HCT116 (cell line): ENCODE measurements at regions not wholly inside any gene's neighbourhood (a gene's known extent, or its start where the extent isn't known, plus 50 kb on each side); places are given as distances from the start of the nearest gene placed in this dataset.

ENCODE experiments used
- ATAC-seq: fragments of 200-7000 bp; cut with Tn5 transposase; 2 replicates; pipeline ENCODE4 v1.9.1; 2020; ENCODE audit warnings: mild to moderate bottlenecking, moderate library complexity
- BruUV-seq: library from RNA; stranded (reverse); fragments of 400-500 nt; replicated peaks from 2 replicates; lab custom pipeline; 2021; lab: Mats Ljungman, UMichigan
- CTCF ChIA-PET: fragments of 300-600 bp; sonication (Branson Sonifier 250); formaldehyde crosslinking; loops from one replicate; lab custom pipeline; 2021; ENCODE audit warnings: antibody characterized with exemption; lab: Charles Lee
- POLR2A ChIA-PET: fragments of 300-600, 350-600 bp; sonication (Branson Sonifier 250); formaldehyde crosslinking; loops from one replicate; lab custom pipeline; 2021; ENCODE audit warnings: antibody characterized with exemption; lab: Charles Lee
- RAD21 ChIA-PET, 2 experiments: fragments of 300-600 bp; sonication (Branson Sonifier 250); formaldehyde crosslinking; loops; one replicate each; lab custom pipeline; 2023; ENCODE audit warnings: low total read pairs in 2 of 2; ENCODE audit not compliant: uncharacterized antibody in 2 of 2, unreplicated experiment in 2 of 2, low non-redundant PET in 1 of 2; lab: Charles Lee
- DNase-seq: peaks from one replicate; pipeline ENCODE4 v3.0.0-alpha.2; 2010; ENCODE audit warnings: low read depth, low spot score
- H2AFZ ChIP-seq: fragments of 200-600 bp; shearing (Covaris generic), sonication (generic); 2 replicates; pipeline ENCODE4 v1.6.1; 2017; ENCODE audit warnings: low read depth, mixed run types, mixed read lengths, antibody characterized with exemption, low read length; ENCODE audit not compliant: poor library complexity, severe bottlenecking
- H3K27ac ChIP-seq: 2 replicates; pipeline ENCODE4 v1.5.1; 2012; ENCODE audit warnings: low read depth, low read length
- H3K27me3 ChIP-seq: fragments of 200-600 bp; sonication (generic); 2 replicates; pipeline ENCODE4 v1.6.1; 2016; ENCODE audit warnings: mixed run types, low read length, mixed read lengths; ENCODE audit not compliant: insufficient read depth
- H3K36me3 ChIP-seq, 2 experiments: fragments of 200-500 bp in 1 of 2; fragments of 200-600 bp in 1 of 2; sonication (Bioruptor generic) in 1 of 2; sonication (generic) in 1 of 2; 2 replicates each; pipeline versions ENCODE4 v1.5.1 to v1.6.1; 2014 to 2016; ENCODE audit warnings: low read length in 2 of 2, inconsistent platforms in 1 of 2, mixed read lengths in 1 of 2, mixed run types in 1 of 2; ENCODE audit not compliant: insufficient read depth in 2 of 2, control insufficient read depth in 1 of 2
- H3K4me1 ChIP-seq, 2 experiments: fragments of 200-600 bp in 1 of 2; sonication (generic) in 1 of 2; 2 replicates each; pipeline versions ENCODE4 v1.5.1 to v1.6.1; 2012 to 2017; ENCODE audit warnings: low read length in 2 of 2, inconsistent platforms in 1 of 2, mild to moderate bottlenecking in 1 of 2, mixed read lengths in 1 of 2, mixed run types in 1 of 2, moderate library complexity in 1 of 2; ENCODE audit not compliant: insufficient read depth in 2 of 2, control insufficient read depth in 1 of 2
- H3K4me2 ChIP-seq: fragments of 200-600 bp; sonication (generic); 2 replicates; pipeline ENCODE4 v1.6.1; 2017; ENCODE audit warnings: mixed run types, low read length, mixed read lengths
- H3K4me3 ChIP-seq, 2 experiments: fragments of 200-600 bp in 1 of 2; sonication (generic) in 1 of 2; replicated peaks in 1 of 2; 2 replicates each; pipeline ENCODE4 v1.5.1; 2011 to 2016; ENCODE audit warnings: low read length in 2 of 2, control low read depth in 1 of 2, low read depth in 1 of 2, mild to moderate bottlenecking in 1 of 2, mixed read lengths in 1 of 2, mixed run types in 1 of 2
- H3K79me2 ChIP-seq: fragments of 200-600 bp; sonication (generic); 2 replicates; pipeline ENCODE4 v1.6.1; 2017; ENCODE audit warnings: mild to moderate bottlenecking, mixed run types, low read length, moderate library complexity, mixed read lengths; ENCODE audit not compliant: insufficient read depth
- H3K9ac ChIP-seq: fragments of 200-600 bp; sonication (generic); 2 replicates; pipeline ENCODE4 v1.6.1; 2016; ENCODE audit warnings: low read length, mixed read lengths
- H3K9me2 ChIP-seq: fragments of 200-600 bp; sonication (generic), shearing (Covaris generic); 2 replicates; pipeline ENCODE4 v1.6.1; 2017; ENCODE audit warnings: mixed run types, mild to moderate bottlenecking, moderate library complexity; ENCODE audit not compliant: insufficient read depth
- H3K9me3 ChIP-seq, 2 experiments: fragments of 200-500 bp in 1 of 2; fragments of 200-600 bp in 1 of 2; sonication (Bioruptor generic) in 1 of 2; sonication (generic) in 1 of 2; 2 replicates each; pipeline ENCODE4 v1.6.1; 2014 to 2017; ENCODE audit warnings: low read length in 2 of 2, mixed read lengths in 2 of 2, inconsistent platforms in 1 of 2, low read depth in 1 of 2, mild to moderate bottlenecking in 1 of 2, mixed run types in 1 of 2, moderate library complexity in 1 of 2; ENCODE audit not compliant: control insufficient read depth in 1 of 2, insufficient read depth in 1 of 2
- H4K20me1 ChIP-seq: fragments of 200-600 bp; sonication (generic), shearing (Covaris generic); 2 replicates; pipeline ENCODE4 v1.6.1; 2017; ENCODE audit warnings: mixed run types, mild to moderate bottlenecking, moderate library complexity; ENCODE audit not compliant: insufficient read depth
- CEBPB ChIP-seq: IDR thresholded peaks from 2 replicates; pipeline ENCODE4 v1.6.1; 2012; ENCODE audit warnings: low read depth
- CTCF ChIP-seq, 3 experiments: fragments of 200-600 bp in 1 of 3; sonication (generic) in 1 of 3; IDR thresholded peaks in 2 of 3; conservative IDR thresholded peaks in 1 of 3; 2 replicates each; pipeline ENCODE4 v1.5.1; 2012 to 2017; ENCODE audit warnings: low read depth in 2 of 3, low read length in 2 of 3, antibody characterized with exemption in 1 of 3, borderline replicate concordance in 1 of 3, control low read depth in 1 of 3, mild to moderate bottlenecking in 1 of 3, mixed read lengths in 1 of 3, mixed run types in 1 of 3, moderate library complexity in 1 of 3; ENCODE audit not compliant: insufficient read depth in 1 of 3
- EGR1 ChIP-seq: IDR thresholded peaks from 2 replicates; pipeline ENCODE4 v1.6.1; 2012; ENCODE audit warnings: low read depth
- ELF1 ChIP-seq: IDR thresholded peaks from 2 replicates; pipeline ENCODE4 v1.6.1; 2012; ENCODE audit warnings: low read depth, borderline replicate concordance
- EZH2 ChIP-seq: fragments of 200-600 bp; sonication (generic); IDR thresholded peaks from 2 replicates; pipeline ENCODE4 v1.6.1; 2017; ENCODE audit warnings: antibody characterized with exemption, mixed run types
- EZH2phosphoT487 ChIP-seq: fragments of 200-600 bp; IDR thresholded peaks from 2 replicates; pipeline ENCODE4 v1.6.1; 2018; ENCODE audit warnings: antibody characterized with exemption, borderline replicate concordance
- FOSL1 ChIP-seq: IDR thresholded peaks from 2 replicates; pipeline ENCODE4 v1.6.1; 2012; ENCODE audit warnings: low read depth
- JUND ChIP-seq: IDR thresholded peaks from 2 replicates; pipeline ENCODE4 v1.6.1; 2012
- POLR2A ChIP-seq: IDR thresholded peaks from 2 replicates; pipeline ENCODE4 v1.7.0; 2011; ENCODE audit warnings: borderline replicate concordance; ENCODE audit not compliant: insufficient read depth, insufficient read length; ENCODE audit errors: extremely low read depth
- POLR2AphosphoS5 ChIP-seq: IDR thresholded peaks from 2 replicates; pipeline ENCODE4 v1.6.1; 2011; ENCODE audit warnings: mild to moderate bottlenecking, low read depth, low read length, moderate library complexity
- SIN3A ChIP-seq: IDR thresholded peaks from 2 replicates; pipeline ENCODE4 v1.6.1; 2012; ENCODE audit warnings: low read depth
- SP1 ChIP-seq: IDR thresholded peaks from 2 replicates; pipeline ENCODE4 v1.6.1; 2012; ENCODE audit warnings: low read depth
- SRF ChIP-seq: IDR thresholded peaks from 2 replicates; pipeline ENCODE4 v1.6.1; 2012; ENCODE audit warnings: low read depth
- TCF7L2 ChIP-seq: IDR thresholded peaks from 2 replicates; pipeline ENCODE4 v1.7.0; 2011; ENCODE audit warnings: borderline replicate concordance, inconsistent platforms; ENCODE audit not compliant: insufficient read depth, insufficient read length; ENCODE audit errors: extremely low read depth
- ZFX ChIP-seq: fragments of 450-650 bp; IDR thresholded peaks from 2 replicates; pipeline ENCODE4 v1.6.1; 2017
- ZNF274 ChIP-seq: fragments of 200-500 bp; sonication (Bioruptor generic); IDR thresholded peaks from 2 replicates; pipeline ENCODE4 v1.6.1; 2014; ENCODE audit warnings: mild to moderate bottlenecking, low read depth, low read length, inconsistent platforms
- intact Hi-C: fragments of 100-400 bp; cut with micrococcal nuclease; formaldehyde crosslinking; loops from 2 replicates; pipeline ENCODE4 v1.10.0; 2022
- TF ChIP-seq, protein P1 (sequence below): IDR thresholded peaks from 2 replicates; pipeline ENCODE4 v1.6.1; 2011; ENCODE audit warnings: mild to moderate bottlenecking, low read length, moderate library complexity; ENCODE audit not compliant: insufficient replicate concordance; ENCODE audit errors: extremely low read depth
- TF ChIP-seq, protein P2 (sequence below): IDR thresholded peaks from 2 replicates; pipeline ENCODE4 v1.6.1; 2012; ENCODE audit warnings: low read depth

DNA sequence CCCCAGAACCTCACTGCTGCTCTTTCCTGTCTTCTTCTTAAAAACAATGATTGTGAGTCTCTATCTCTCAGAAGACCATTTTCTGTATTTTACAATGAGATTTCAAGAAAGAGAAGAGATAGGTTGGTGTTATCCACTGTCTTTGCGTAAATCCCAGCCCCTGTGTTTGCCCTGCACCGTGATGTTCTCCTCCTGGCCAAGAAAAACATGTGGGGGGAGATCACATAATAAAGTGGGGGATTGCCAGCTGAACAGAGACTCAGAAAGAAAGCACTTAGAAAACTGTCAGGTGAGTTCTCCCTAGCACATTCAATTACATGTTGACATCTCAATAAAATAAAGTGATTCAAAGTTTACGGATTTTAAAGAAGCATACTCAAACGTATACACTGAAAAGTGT lies 105.0 kb upstream of the PITRM1 start:
- no peaks in the 10 kb centered on the region for H3K79me2 ChIP-seq
- H3K36me3 ChIP-seq, result no peaks in the 10 kb centered on the region
- no peak overlapping the region for H3K9ac ChIP-seq
- H3K27me3 ChIP-seq, result no peaks in the 10 kb centered on the region
- DNase-seq (no peak), ATAC-seq (no peak)
- intact Hi-C loops, result no loop called here
- H3K9me2 ChIP-seq, result no peaks in the 10 kb centered on the region
- H4K20me1 ChIP-seq, result no peaks in the 10 kb centered on the region
- RAD21 ChIA-PET, result no interaction called here
- no peaks in the 10 kb centered on the region for H3K9me3 ChIP-seq
- H3K4me2 ChIP-seq, result no peak overlapping the region
- no peak overlapping the region for H3K4me3 ChIP-seq
- no peak overlapping the region for H3K27ac ChIP-seq
- POLR2A ChIA-PET, result no interaction called here
- CTCF ChIA-PET, result no interaction called here
- no TSS peak for BruUV-seq
- no peak overlapping the region for H2AFZ ChIP-seq
- TF ChIP-seq SIN3A (no peak), EZH2 (no peak), JUND (no peak), FOSL1 (no peak), POLR2A (no peak), ELF1 (no peak), ZFX (no peak), ZNF274 (no peak), EGR1 (no peak), EZH2phosphoT487 (no peak), CTCF (IDR thresholded peaks at IDR 0.05 in 2 of 3, conservative IDR thresholded peaks at IDR 0.05 in 1 of 3; ENCODE audit: borderline replicate concordance in 1 of 3, insufficient read depth in 1 of 3, low read depth in 2 of 3, low read length in 2 of 3) (no peak), TCF7L2 (no peak), SP1 (no peak), POLR2AphosphoS5 (no peak), CEBPB (no peak), SRF (no peak)
- TF ChIP-seq, protein P1, sequence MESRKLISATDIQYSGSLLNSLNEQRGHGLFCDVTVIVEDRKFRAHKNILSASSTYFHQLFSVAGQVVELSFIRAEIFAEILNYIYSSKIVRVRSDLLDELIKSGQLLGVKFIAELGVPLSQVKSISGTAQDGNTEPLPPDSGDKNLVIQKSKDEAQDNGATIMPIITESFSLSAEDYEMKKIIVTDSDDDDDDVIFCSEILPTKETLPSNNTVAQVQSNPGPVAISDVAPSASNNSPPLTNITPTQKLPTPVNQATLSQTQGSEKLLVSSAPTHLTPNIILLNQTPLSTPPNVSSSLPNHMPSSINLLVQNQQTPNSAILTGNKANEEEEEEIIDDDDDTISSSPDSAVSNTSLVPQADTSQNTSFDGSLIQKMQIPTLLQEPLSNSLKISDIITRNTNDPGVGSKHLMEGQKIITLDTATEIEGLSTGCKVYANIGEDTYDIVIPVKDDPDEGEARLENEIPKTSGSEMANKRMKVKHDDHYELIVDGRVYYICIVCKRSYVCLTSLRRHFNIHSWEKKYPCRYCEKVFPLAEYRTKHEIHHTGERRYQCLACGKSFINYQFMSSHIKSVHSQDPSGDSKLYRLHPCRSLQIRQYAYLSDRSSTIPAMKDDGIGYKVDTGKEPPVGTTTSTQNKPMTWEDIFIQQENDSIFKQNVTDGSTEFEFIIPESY, result no peak
- TF ChIP-seq, protein P2, sequence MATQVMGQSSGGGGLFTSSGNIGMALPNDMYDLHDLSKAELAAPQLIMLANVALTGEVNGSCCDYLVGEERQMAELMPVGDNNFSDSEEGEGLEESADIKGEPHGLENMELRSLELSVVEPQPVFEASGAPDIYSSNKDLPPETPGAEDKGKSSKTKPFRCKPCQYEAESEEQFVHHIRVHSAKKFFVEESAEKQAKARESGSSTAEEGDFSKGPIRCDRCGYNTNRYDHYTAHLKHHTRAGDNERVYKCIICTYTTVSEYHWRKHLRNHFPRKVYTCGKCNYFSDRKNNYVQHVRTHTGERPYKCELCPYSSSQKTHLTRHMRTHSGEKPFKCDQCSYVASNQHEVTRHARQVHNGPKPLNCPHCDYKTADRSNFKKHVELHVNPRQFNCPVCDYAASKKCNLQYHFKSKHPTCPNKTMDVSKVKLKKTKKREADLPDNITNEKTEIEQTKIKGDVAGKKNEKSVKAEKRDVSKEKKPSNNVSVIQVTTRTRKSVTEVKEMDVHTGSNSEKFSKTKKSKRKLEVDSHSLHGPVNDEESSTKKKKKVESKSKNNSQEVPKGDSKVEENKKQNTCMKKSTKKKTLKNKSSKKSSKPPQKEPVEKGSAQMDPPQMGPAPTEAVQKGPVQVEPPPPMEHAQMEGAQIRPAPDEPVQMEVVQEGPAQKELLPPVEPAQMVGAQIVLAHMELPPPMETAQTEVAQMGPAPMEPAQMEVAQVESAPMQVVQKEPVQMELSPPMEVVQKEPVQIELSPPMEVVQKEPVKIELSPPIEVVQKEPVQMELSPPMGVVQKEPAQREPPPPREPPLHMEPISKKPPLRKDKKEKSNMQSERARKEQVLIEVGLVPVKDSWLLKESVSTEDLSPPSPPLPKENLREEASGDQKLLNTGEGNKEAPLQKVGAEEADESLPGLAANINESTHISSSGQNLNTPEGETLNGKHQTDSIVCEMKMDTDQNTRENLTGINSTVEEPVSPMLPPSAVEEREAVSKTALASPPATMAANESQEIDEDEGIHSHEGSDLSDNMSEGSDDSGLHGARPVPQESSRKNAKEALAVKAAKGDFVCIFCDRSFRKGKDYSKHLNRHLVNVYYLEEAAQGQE, result no peak
- H3K4me1 ChIP-seq, result no peaks in the 10 kb centered on the region
